Fibroblast of the aortic adventitia (primary cell): ENCODE measurements at regions not wholly inside any gene's neighbourhood (a gene's known extent, or its start where the extent isn't known, plus 50 kb on each side); places are given as distances from the start of the nearest gene placed in this dataset.

Source experiments
- DNase-seq: peaks from one replicate; pipeline ENCODE4 v3.0.0-alpha.2; 2010; ENCODE audit warnings: low read depth
- H3K4me3 ChIP-seq: 2 replicates; pipeline ENCODE4 v1.5.1; 2011; ENCODE audit warnings: low read depth, mild to moderate bottlenecking, control low read depth, low read length, moderate library complexity
- CTCF ChIP-seq: IDR thresholded peaks from 2 replicates; pipeline ENCODE4 v1.5.1; 2011; ENCODE audit warnings: mild to moderate bottlenecking, low read length, control low read depth, inconsistent platforms; ENCODE audit not compliant: insufficient read depth

- TF ChIP-seq CTCF: no peak
- H3K4me3 ChIP-seq: no peak overlapping the region
- no peak for DNase-seq
Measured at GRCh38 chr18:79579807-79580497, 99.7 kb upstream of the CTDP1 start.

GRCh38 chr18:79580498-79581171 lies 99.0 kb upstream of the CTDP1 start:
- DNase-seq: no peak
- no peak overlapping the region for H3K4me3 ChIP-seq
- no peak for TF ChIP-seq CTCF

- no peak for TF ChIP-seq CTCF
- DNase-seq: no peak
- H3K4me3 ChIP-seq: no peak overlapping the region
Measured at GRCh38 chr18:79581406-79581805, 98.2 kb upstream of the CTDP1 start.

- TF ChIP-seq CTCF: no peak
- DNase-seq: no peak
- no peak overlapping the region for H3K4me3 ChIP-seq
Measured at GRCh38 chr18:79581911-79582310, 97.7 kb upstream of the CTDP1 start.

GRCh38 chr18:79582978-79583377 lies 96.6 kb upstream of the CTDP1 start:
- DNase-seq: no peak
- TF ChIP-seq CTCF: no peak
- no peak overlapping the region for H3K4me3 ChIP-seq

- TF ChIP-seq CTCF: no peak
- DNase-seq: no peak
- no peak overlapping the region for H3K4me3 ChIP-seq
Measured at GRCh38 chr18:79583426-79583825, 96.2 kb upstream of the CTDP1 start.
